ENCODE measurements at regions not wholly inside any gene's neighbourhood (a gene's known extent, or its start where the extent isn't known, plus 50 kb on each side); places are given as distances from the start of the nearest gene placed in this dataset.

- H3K27me3 ChIP-seq (ENCODE audit: control insufficient read depth in 2 of 2, insufficient read depth in 2 of 2, low read length in 2 of 2) = no peaks in the 10 kb centered on the region
- H3K9ac ChIP-seq (ENCODE audit: low read depth in 1 of 2, low read length in 2 of 2) = no peak overlapping the region
- no peaks in the 10 kb centered on the region for H3K36me3 ChIP-seq (ENCODE audit: control insufficient read depth in 2 of 2, insufficient read depth in 2 of 2, low read length in 2 of 2)
- H3K4me1 ChIP-seq (ENCODE audit: control insufficient read depth in 2 of 2, insufficient read depth in 2 of 2, low read length in 2 of 2) = no peaks in the 10 kb centered on the region
- no peak overlapping the region for H3K27ac ChIP-seq (ENCODE audit: low read depth in 2 of 2, low read length in 2 of 2)
- no peaks in the 10 kb centered on the region for H3K9me3 ChIP-seq (ENCODE audit: control insufficient read depth in 2 of 2, low read length in 2 of 2)
- H3K4me3 ChIP-seq (ENCODE audit: low read length in 2 of 2) = no peak overlapping the region
These were observed 280.9 kb downstream of the STIM2 start for GRCh38 chr4:27141530-27141929.

GRCh38 chr4:27142841-27143240 lies 282.2 kb downstream of the STIM2 start:
- Histone ChIP-seq H3K4me3 (ENCODE audit: low read length in 2 of 2) (no peak overlapping the region), H3K9ac (ENCODE audit: low read depth in 1 of 2, low read length in 2 of 2) (no peak overlapping the region), H3K4me1 (ENCODE audit: control insufficient read depth in 2 of 2, insufficient read depth in 2 of 2, low read length in 2 of 2) (no peaks in the 10 kb centered on the region), H3K27ac (ENCODE audit: low read depth in 2 of 2, low read length in 2 of 2) (no peak overlapping the region), H3K9me3 (ENCODE audit: control insufficient read depth in 2 of 2, low read length in 2 of 2) (no peaks in the 10 kb centered on the region), H3K36me3 (ENCODE audit: control insufficient read depth in 2 of 2, insufficient read depth in 2 of 2, low read length in 2 of 2) (no peaks in the 10 kb centered on the region), H3K27me3 (ENCODE audit: control insufficient read depth in 2 of 2, insufficient read depth in 2 of 2, low read length in 2 of 2) (no peaks in the 10 kb centered on the region)

- no peaks in the 10 kb centered on the region for H3K9me3 ChIP-seq (ENCODE audit: control insufficient read depth in 2 of 2, low read length in 2 of 2)
- H3K36me3 ChIP-seq (ENCODE audit: control insufficient read depth in 2 of 2, insufficient read depth in 2 of 2, low read length in 2 of 2) = no peaks in the 10 kb centered on the region
- no peaks in the 10 kb centered on the region for H3K27me3 ChIP-seq (ENCODE audit: control insufficient read depth in 2 of 2, insufficient read depth in 2 of 2, low read length in 2 of 2)
- H3K4me3 ChIP-seq (ENCODE audit: low read length in 2 of 2) = no peak overlapping the region
- H3K4me1 ChIP-seq (ENCODE audit: control insufficient read depth in 2 of 2, insufficient read depth in 2 of 2, low read length in 2 of 2) = no peaks in the 10 kb centered on the region
- no peak overlapping the region for H3K9ac ChIP-seq (ENCODE audit: low read depth in 1 of 2, low read length in 2 of 2)
- H3K27ac ChIP-seq (ENCODE audit: low read depth in 2 of 2, low read length in 2 of 2) = no peak overlapping the region
These were observed 285.0 kb downstream of the STIM2 start for GRCh38 chr4:27145597-27145996.

GRCh38 chr4:27148211-27148895 lies 287.7 kb downstream of the STIM2 start:
- Histone ChIP-seq H3K9me3 (ENCODE audit: control insufficient read depth in 2 of 2, low read length in 2 of 2) (no peaks in the 10 kb centered on the region), H3K27ac (ENCODE audit: low read depth in 2 of 2, low read length in 2 of 2) (no peak overlapping the region)

GRCh38 chr4:27149541-27150212 lies 289.0 kb downstream of the STIM2 start:
- no peak overlapping the region for H3K9ac ChIP-seq (ENCODE audit: low read depth in 1 of 2, low read length in 2 of 2)
- no peaks in the 10 kb centered on the region for H3K4me1 ChIP-seq (ENCODE audit: control insufficient read depth in 2 of 2, insufficient read depth in 2 of 2, low read length in 2 of 2)
- no peaks in the 10 kb centered on the region for H3K9me3 ChIP-seq (ENCODE audit: control insufficient read depth in 2 of 2, low read length in 2 of 2)
- H3K27me3 ChIP-seq (ENCODE audit: control insufficient read depth in 2 of 2, insufficient read depth in 2 of 2, low read length in 2 of 2) = no peaks in the 10 kb centered on the region
- no peaks in the 10 kb centered on the region for H3K36me3 ChIP-seq (ENCODE audit: control insufficient read depth in 2 of 2, insufficient read depth in 2 of 2, low read length in 2 of 2)
- H3K27ac ChIP-seq (ENCODE audit: low read depth in 2 of 2, low read length in 2 of 2) = no peak overlapping the region
- H3K4me3 ChIP-seq (ENCODE audit: low read length in 2 of 2) = no peak overlapping the region

More at GRCh38 chr4:27148211-27148895, 287.7 kb downstream of the STIM2 start:
- Histone ChIP-seq H3K27me3 (ENCODE audit: control insufficient read depth in 2 of 2, insufficient read depth in 2 of 2, low read length in 2 of 2) (no peaks in the 10 kb centered on the region), H3K4me1 (ENCODE audit: control insufficient read depth in 2 of 2, insufficient read depth in 2 of 2, low read length in 2 of 2) (no peaks in the 10 kb centered on the region), H3K4me3 (ENCODE audit: low read length in 2 of 2) (no peak overlapping the region), H3K36me3 (ENCODE audit: control insufficient read depth in 2 of 2, insufficient read depth in 2 of 2, low read length in 2 of 2) (no peaks in the 10 kb centered on the region), H3K9ac (ENCODE audit: low read depth in 1 of 2, low read length in 2 of 2) (no peak overlapping the region)

GRCh38 chr4:27152703-27153102 lies 292.1 kb downstream of the STIM2 start:
- Histone ChIP-seq H3K4me3 (ENCODE audit: low read length in 2 of 2) (no peak overlapping the region), H3K4me1 (ENCODE audit: control insufficient read depth in 2 of 2, insufficient read depth in 2 of 2, low read length in 2 of 2) (no peaks in the 10 kb centered on the region), H3K27me3 (ENCODE audit: control insufficient read depth in 2 of 2, insufficient read depth in 2 of 2, low read length in 2 of 2) (no peaks in the 10 kb centered on the region), H3K27ac (ENCODE audit: low read depth in 2 of 2, low read length in 2 of 2) (no peak overlapping the region), H3K9ac (ENCODE audit: low read depth in 1 of 2, low read length in 2 of 2) (no peak overlapping the region), H3K36me3 (ENCODE audit: control insufficient read depth in 2 of 2, insufficient read depth in 2 of 2, low read length in 2 of 2) (no peaks in the 10 kb centered on the region), H3K9me3 (ENCODE audit: control insufficient read depth in 2 of 2, low read length in 2 of 2) (no peaks in the 10 kb centered on the region)

GRCh38 chr4:27154706-27155105 lies 294.1 kb downstream of the STIM2 start:
- H3K9ac ChIP-seq (ENCODE audit: low read depth in 1 of 2, low read length in 2 of 2) = no peak overlapping the region
- H3K4me3 ChIP-seq (ENCODE audit: low read length in 2 of 2) = no peak overlapping the region
- no peaks in the 10 kb centered on the region for H3K9me3 ChIP-seq (ENCODE audit: control insufficient read depth in 2 of 2, low read length in 2 of 2)
- H3K36me3 ChIP-seq (ENCODE audit: control insufficient read depth in 2 of 2, insufficient read depth in 2 of 2, low read length in 2 of 2) = no peaks in the 10 kb centered on the region
- no peak overlapping the region for H3K27ac ChIP-seq (ENCODE audit: low read depth in 2 of 2, low read length in 2 of 2)
- H3K4me1 ChIP-seq (ENCODE audit: control insufficient read depth in 2 of 2, insufficient read depth in 2 of 2, low read length in 2 of 2) = no peaks in the 10 kb centered on the region
- no peaks in the 10 kb centered on the region for H3K27me3 ChIP-seq (ENCODE audit: control insufficient read depth in 2 of 2, insufficient read depth in 2 of 2, low read length in 2 of 2)

- Histone ChIP-seq H3K27ac (ENCODE audit: low read depth in 2 of 2, low read length in 2 of 2) (no peak overlapping the region), H3K27me3 (ENCODE audit: control insufficient read depth in 2 of 2, insufficient read depth in 2 of 2, low read length in 2 of 2) (no peaks in the 10 kb centered on the region), H3K4me3 (ENCODE audit: low read length in 2 of 2) (no peak overlapping the region), H3K9ac (ENCODE audit: low read depth in 1 of 2, low read length in 2 of 2) (no peak overlapping the region), H3K36me3 (ENCODE audit: control insufficient read depth in 2 of 2, insufficient read depth in 2 of 2, low read length in 2 of 2) (no peaks in the 10 kb centered on the region), H3K9me3 (ENCODE audit: control insufficient read depth in 2 of 2, low read length in 2 of 2) (no peaks in the 10 kb centered on the region), H3K4me1 (ENCODE audit: control insufficient read depth in 2 of 2, insufficient read depth in 2 of 2, low read length in 2 of 2) (no peaks in the 10 kb centered on the region)
These were observed 300.6 kb downstream of the STIM2 start for GRCh38 chr4:27161191-27161590.

GRCh38 chr4:27168783-27169182 lies 308.1 kb downstream of the STIM2 start:
- Histone ChIP-seq H3K9me3 (ENCODE audit: control insufficient read depth in 2 of 2, low read length in 2 of 2) (peaks cover 0 to 2% of the 10 kb centered on the region in 2 donors), H3K27me3 (ENCODE audit: control insufficient read depth in 2 of 2, insufficient read depth in 2 of 2, low read length in 2 of 2) (no peaks in the 10 kb centered on the region), H3K4me1 (ENCODE audit: control insufficient read depth in 2 of 2, insufficient read depth in 2 of 2, low read length in 2 of 2) (no peaks in the 10 kb centered on the region), H3K27ac (ENCODE audit: low read depth in 2 of 2, low read length in 2 of 2) (no peak overlapping the region), H3K36me3 (ENCODE audit: control insufficient read depth in 2 of 2, insufficient read depth in 2 of 2, low read length in 2 of 2) (no peaks in the 10 kb centered on the region), H3K9ac (ENCODE audit: low read depth in 1 of 2, low read length in 2 of 2) (no peak overlapping the region), H3K4me3 (ENCODE audit: low read length in 2 of 2) (no peak overlapping the region)

- Histone ChIP-seq H3K4me3 (ENCODE audit: low read length in 2 of 2) (no peak overlapping the region), H3K27me3 (ENCODE audit: control insufficient read depth in 2 of 2, insufficient read depth in 2 of 2, low read length in 2 of 2) (no peaks in the 10 kb centered on the region), H3K27ac (ENCODE audit: low read depth in 2 of 2, low read length in 2 of 2) (no peak overlapping the region), H3K4me1 (ENCODE audit: control insufficient read depth in 2 of 2, insufficient read depth in 2 of 2, low read length in 2 of 2) (no peaks in the 10 kb centered on the region), H3K9me3 (ENCODE audit: control insufficient read depth in 2 of 2, low read length in 2 of 2) (no peaks in the 10 kb centered on the region), H3K9ac (ENCODE audit: low read depth in 1 of 2, low read length in 2 of 2) (no peak overlapping the region), H3K36me3 (ENCODE audit: control insufficient read depth in 2 of 2, insufficient read depth in 2 of 2, low read length in 2 of 2) (no peaks in the 10 kb centered on the region)
These were observed 312.6 kb downstream of the STIM2 start for GRCh38 chr4:27173280-27173679.

Data from mucosa of rectum (tissue), 2 donors.